ENCODE measurements at regions not wholly inside any gene's neighbourhood (a gene's known extent, or its start where the extent isn't known, plus 50 kb on each side); places are given as distances from the start of the nearest gene placed in this dataset.
A peak's percentile ranks its signal among the peaks of the same experiment; 100 is the strongest.
"Not testable (repeated sequence)": the region's sequence is repeated elsewhere in the genome, so short reads cannot be mapped to it uniquely, and the experiment has no call there.

GRCh38 chr13:80928241-80928640 lies 587.3 kb upstream of the SPRY2 start:
- POLR2A ChIA-PET, result no interaction called here
- no peaks in the 10 kb centered on the region for H3K36me3 ChIP-seq (ENCODE audit: control insufficient read depth in 2 of 2, insufficient read depth in 1 of 2, low read length in 2 of 2)

DNA sequence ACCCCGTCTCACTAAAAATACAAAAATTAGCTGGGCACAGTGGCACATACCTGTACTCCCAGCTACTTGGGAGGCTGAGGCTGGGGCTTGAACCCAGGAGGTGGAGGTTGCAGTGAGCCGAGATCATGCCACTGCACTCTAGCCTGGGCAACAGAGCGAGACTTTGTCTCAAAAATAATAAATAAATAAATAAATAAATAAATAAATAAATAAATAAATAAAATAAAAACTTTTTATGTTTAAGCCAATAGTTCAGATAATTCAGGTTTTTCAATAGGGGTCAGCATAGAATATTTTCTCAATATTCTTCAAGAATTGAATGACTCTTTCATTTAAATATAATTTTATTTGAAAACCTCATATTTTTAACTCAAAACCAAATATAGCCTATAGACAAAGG lies 585.1 kb upstream of the SPRY2 start:
- POLR2A ChIA-PET; H3K4me1 ChIP-seq (ENCODE audit: control insufficient read depth, insufficient read depth, low read length); H3K4me3 ChIP-seq (ENCODE audit: low read depth, low read length); H3K27ac ChIP-seq (ENCODE audit: extremely low read depth, low read depth, low read length); H3K9me3 ChIP-seq (ENCODE audit: control insufficient read depth, insufficient read depth, low read depth, low read length); H3K36me3 ChIP-seq (ENCODE audit: control insufficient read depth in 2 of 2, insufficient read depth in 1 of 2, low read length in 2 of 2): not testable (repeated sequence)
- TF ChIP-seq ZNF518A (tag by site-specific recombination; conservative IDR thresholded peaks at IDR 0.05; ENCODE audit: low read depth), result peak; percentile 77
- peak; percentile 82 for TF ChIP-seq ZNF555 (tag by site-specific recombination; conservative IDR thresholded peaks at IDR 0.05)
- TF ChIP-seq ZNF394 (tag by site-specific recombination; IDR thresholded peaks at IDR 0.05; ENCODE audit: borderline replicate concordance), result peak; percentile 92
- TF ChIP-seq ZNF426 (tag by site-specific recombination; IDR thresholded peaks at IDR 0.05), result peak; percentile 82
- TF ChIP-seq ZNF654 (tag by site-specific recombination; IDR thresholded peaks at IDR 0.05; ENCODE audit: low read depth), result 0 out of 2 replicates have a peak, but pooled peaks have one; percentile 6
- peak; percentile 60 for TF ChIP-seq ZNF510 (tag by site-specific recombination; IDR thresholded peaks at IDR 0.05; ENCODE audit: insufficient replicate concordance)
- TF ChIP-seq ZNF140 (tag by site-specific recombination; IDR thresholded peaks at IDR 0.05), result peak; percentile 66
- TF ChIP-seq, protein P1, sequence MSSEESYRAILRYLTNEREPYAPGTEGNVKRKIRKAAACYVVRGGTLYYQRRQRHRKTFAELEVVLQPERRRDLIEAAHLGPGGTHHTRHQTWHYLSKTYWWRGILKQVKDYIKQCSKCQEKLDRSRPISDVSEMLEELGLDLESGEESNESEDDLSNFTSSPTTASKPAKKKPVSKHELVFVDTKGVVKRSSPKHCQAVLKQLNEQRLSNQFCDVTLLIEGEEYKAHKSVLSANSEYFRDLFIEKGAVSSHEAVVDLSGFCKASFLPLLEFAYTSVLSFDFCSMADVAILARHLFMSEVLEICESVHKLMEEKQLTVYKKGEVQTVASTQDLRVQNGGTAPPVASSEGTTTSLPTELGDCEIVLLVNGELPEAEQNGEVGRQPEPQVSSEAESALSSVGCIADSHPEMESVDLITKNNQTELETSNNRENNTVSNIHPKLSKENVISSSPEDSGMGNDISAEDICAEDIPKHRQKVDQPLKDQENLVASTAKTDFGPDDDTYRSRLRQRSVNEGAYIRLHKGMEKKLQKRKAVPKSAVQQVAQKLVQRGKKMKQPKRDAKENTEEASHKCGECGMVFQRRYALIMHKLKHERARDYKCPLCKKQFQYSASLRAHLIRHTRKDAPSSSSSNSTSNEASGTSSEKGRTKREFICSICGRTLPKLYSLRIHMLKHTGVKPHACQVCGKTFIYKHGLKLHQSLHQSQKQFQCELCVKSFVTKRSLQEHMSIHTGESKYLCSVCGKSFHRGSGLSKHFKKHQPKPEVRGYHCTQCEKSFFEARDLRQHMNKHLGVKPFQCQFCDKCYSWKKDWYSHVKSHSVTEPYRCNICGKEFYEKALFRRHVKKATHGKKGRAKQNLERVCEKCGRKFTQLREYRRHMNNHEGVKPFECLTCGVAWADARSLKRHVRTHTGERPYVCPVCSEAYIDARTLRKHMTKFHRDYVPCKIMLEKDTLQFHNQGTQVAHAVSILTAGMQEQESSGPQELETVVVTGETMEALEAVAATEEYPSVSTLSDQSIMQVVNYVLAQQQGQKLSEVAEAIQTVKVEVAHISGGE (tag by site-specific recombination; conservative IDR thresholded peaks at IDR 0.05; ENCODE audit: low read depth), result peak; percentile 67
- TF ChIP-seq ZNF623 (tag by site-specific recombination; IDR thresholded peaks at IDR 0.05), result peak; percentile 63
- TF ChIP-seq ZBTB8A (tag by site-specific recombination; IDR thresholded peaks at IDR 0.05), result 0 out of 2 replicates have a peak, but pooled peaks have one; percentile 25
- TF ChIP-seq, protein P2, sequence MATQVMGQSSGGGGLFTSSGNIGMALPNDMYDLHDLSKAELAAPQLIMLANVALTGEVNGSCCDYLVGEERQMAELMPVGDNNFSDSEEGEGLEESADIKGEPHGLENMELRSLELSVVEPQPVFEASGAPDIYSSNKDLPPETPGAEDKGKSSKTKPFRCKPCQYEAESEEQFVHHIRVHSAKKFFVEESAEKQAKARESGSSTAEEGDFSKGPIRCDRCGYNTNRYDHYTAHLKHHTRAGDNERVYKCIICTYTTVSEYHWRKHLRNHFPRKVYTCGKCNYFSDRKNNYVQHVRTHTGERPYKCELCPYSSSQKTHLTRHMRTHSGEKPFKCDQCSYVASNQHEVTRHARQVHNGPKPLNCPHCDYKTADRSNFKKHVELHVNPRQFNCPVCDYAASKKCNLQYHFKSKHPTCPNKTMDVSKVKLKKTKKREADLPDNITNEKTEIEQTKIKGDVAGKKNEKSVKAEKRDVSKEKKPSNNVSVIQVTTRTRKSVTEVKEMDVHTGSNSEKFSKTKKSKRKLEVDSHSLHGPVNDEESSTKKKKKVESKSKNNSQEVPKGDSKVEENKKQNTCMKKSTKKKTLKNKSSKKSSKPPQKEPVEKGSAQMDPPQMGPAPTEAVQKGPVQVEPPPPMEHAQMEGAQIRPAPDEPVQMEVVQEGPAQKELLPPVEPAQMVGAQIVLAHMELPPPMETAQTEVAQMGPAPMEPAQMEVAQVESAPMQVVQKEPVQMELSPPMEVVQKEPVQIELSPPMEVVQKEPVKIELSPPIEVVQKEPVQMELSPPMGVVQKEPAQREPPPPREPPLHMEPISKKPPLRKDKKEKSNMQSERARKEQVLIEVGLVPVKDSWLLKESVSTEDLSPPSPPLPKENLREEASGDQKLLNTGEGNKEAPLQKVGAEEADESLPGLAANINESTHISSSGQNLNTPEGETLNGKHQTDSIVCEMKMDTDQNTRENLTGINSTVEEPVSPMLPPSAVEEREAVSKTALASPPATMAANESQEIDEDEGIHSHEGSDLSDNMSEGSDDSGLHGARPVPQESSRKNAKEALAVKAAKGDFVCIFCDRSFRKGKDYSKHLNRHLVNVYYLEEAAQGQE (tag by site-specific recombination; IDR thresholded peaks at IDR 0.05), result peak; percentile 70; the same call in 1 of the 2 replicates
- TF ChIP-seq ZNF664 (tag by site-specific recombination; IDR thresholded peaks at IDR 0.05), result 0 out of 2 replicates have a peak, but pooled peaks have one; percentile 42
- CTCF ChIA-PET, result interaction anchor here (0.6 to 0.7 kb wide), 2 partner anchors 22 to 53 kb away, joined by 4 to 5 read pairs; no protein-coding TSS in a partner anchor

More at GRCh38 chr13:80928241-80928640, 587.3 kb upstream of the SPRY2 start:
- CTCF ChIA-PET, result no interaction called here
- Histone ChIP-seq H3K4me3 (ENCODE audit: low read depth, low read length) (no peak overlapping the region), H3K4me1 (ENCODE audit: control insufficient read depth, insufficient read depth, low read length) (no peaks in the 10 kb centered on the region), H3K27ac (ENCODE audit: extremely low read depth, low read depth, low read length) (no peak overlapping the region), H3K9me3 (ENCODE audit: control insufficient read depth, insufficient read depth, low read depth, low read length) (no peaks in the 10 kb centered on the region)
- TF ChIP-seq ZNF155 (tag by site-specific recombination; IDR thresholded peaks at IDR 0.05), result no peak
- TF ChIP-seq, protein P3, sequence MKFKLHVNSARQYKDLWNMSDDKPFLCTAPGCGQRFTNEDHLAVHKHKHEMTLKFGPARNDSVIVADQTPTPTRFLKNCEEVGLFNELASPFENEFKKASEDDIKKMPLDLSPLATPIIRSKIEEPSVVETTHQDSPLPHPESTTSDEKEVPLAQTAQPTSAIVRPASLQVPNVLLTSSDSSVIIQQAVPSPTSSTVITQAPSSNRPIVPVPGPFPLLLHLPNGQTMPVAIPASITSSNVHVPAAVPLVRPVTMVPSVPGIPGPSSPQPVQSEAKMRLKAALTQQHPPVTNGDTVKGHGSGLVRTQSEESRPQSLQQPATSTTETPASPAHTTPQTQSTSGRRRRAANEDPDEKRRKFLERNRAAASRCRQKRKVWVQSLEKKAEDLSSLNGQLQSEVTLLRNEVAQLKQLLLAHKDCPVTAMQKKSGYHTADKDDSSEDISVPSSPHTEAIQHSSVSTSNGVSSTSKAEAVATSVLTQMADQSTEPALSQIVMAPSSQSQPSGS (tag by site-specific recombination; IDR thresholded peaks at IDR 0.05; ENCODE audit: low read depth), result peak; percentile 65
